ENCODE measurements at regions not wholly inside any gene's neighbourhood (a gene's known extent, or its start where the extent isn't known, plus 50 kb on each side); places are given as distances from the start of the nearest gene placed in this dataset.

- no peak for TF ChIP-seq CTCF (conservative IDR thresholded peaks at IDR 0.05)
- no peak for TF ChIP-seq EZH2 (IDR thresholded peaks at IDR 0.05; ENCODE audit: low read depth)
Observed at GRCh38 chr5:67771221-67771620, 444.3 kb upstream of the PIK3R1 start.
